IPS-15b (cell line): ENCODE measurements at regions not wholly inside any gene's neighbourhood (a gene's known extent, or its start where the extent isn't known, plus 50 kb on each side); places are given as distances from the start of the nearest gene placed in this dataset.

Source experiments
- H3K27me3 ChIP-seq: one replicate; pipeline ENCODE4 v1.6.1; 2013; ENCODE audit warnings: low read length; ENCODE audit not compliant: control insufficient read depth, insufficient read depth
- H3K36me3 ChIP-seq: one replicate; pipeline ENCODE4 v1.6.1; 2013; ENCODE audit warnings: low read length; ENCODE audit not compliant: control insufficient read depth, insufficient read depth
- H3K4me1 ChIP-seq: one replicate; pipeline ENCODE4 v1.6.1; 2013; ENCODE audit warnings: mild to moderate bottlenecking, low read length; ENCODE audit not compliant: control insufficient read depth, insufficient read depth
- H3K4me3 ChIP-seq: one replicate; pipeline ENCODE4 v1.5.1; 2013; ENCODE audit warnings: low read depth, low read length
- H3K9ac ChIP-seq: one replicate; pipeline ENCODE4 v1.6.1; 2013; ENCODE audit warnings: low read depth, mild to moderate bottlenecking, low read length
- H3K9me3 ChIP-seq: one replicate; pipeline ENCODE4 v1.6.1; 2013; ENCODE audit warnings: mild to moderate bottlenecking, low read length; ENCODE audit not compliant: control insufficient read depth, insufficient read depth

GRCh38 chr4:123956204-123956603, 559.6 kb downstream of the SPRY1 start:
- H3K4me3 ChIP-seq, result no peak overlapping the region
- peaks cover 9% of the 10 kb centered on the region for H3K4me1 ChIP-seq
- H3K36me3 ChIP-seq, result no peaks in the 10 kb centered on the region
- H3K27me3 ChIP-seq, result no peaks in the 10 kb centered on the region
- no peak overlapping the region for H3K9ac ChIP-seq
- H3K9me3 ChIP-seq, result peaks cover 3% of the 10 kb centered on the region

GRCh38 chr4:123966990-123967769, 570.6 kb downstream of the SPRY1 start:
- H3K9me3 ChIP-seq, result no peaks in the 10 kb centered on the region
- no peak overlapping the region for H3K9ac ChIP-seq
- no peaks in the 10 kb centered on the region for H3K4me1 ChIP-seq
- no peaks in the 10 kb centered on the region for H3K27me3 ChIP-seq
- no peaks in the 10 kb centered on the region for H3K36me3 ChIP-seq
- no peak overlapping the region for H3K4me3 ChIP-seq

- Histone ChIP-seq H3K27me3 (no peaks in the 10 kb centered on the region), H3K4me3 (no peak overlapping the region), H3K36me3 (no peaks in the 10 kb centered on the region), H3K4me1 (peaks cover 21% of the 10 kb centered on the region), H3K9ac (no peak overlapping the region), H3K9me3 (no peaks in the 10 kb centered on the region)
These were observed 575.4 kb downstream of the SPRY1 start for GRCh38 chr4:123972031-123972430.

- Histone ChIP-seq H3K4me3 (no peak overlapping the region), H3K9me3 (no peaks in the 10 kb centered on the region), H3K36me3 (no peaks in the 10 kb centered on the region), H3K9ac (no peak overlapping the region), H3K4me1 (peaks cover 23% of the 10 kb centered on the region), H3K27me3 (no peaks in the 10 kb centered on the region)
These were observed 578.0 kb downstream of the SPRY1 start for GRCh38 chr4:123974386-123975149.

GRCh38 chr4:123976285-123976684, 579.7 kb downstream of the SPRY1 start:
- Histone ChIP-seq H3K4me1 (peaks cover 23% of the 10 kb centered on the region), H3K27me3 (no peaks in the 10 kb centered on the region), H3K36me3 (no peaks in the 10 kb centered on the region), H3K4me3 (no peak overlapping the region), H3K9ac (no peak overlapping the region), H3K9me3 (no peaks in the 10 kb centered on the region)

- no peaks in the 10 kb centered on the region for H3K9me3 ChIP-seq
- no peaks in the 10 kb centered on the region for H3K27me3 ChIP-seq
- no peaks in the 10 kb centered on the region for H3K36me3 ChIP-seq
- H3K9ac ChIP-seq, result no peak overlapping the region
- H3K4me3 ChIP-seq, result no peak overlapping the region
- H3K4me1 ChIP-seq, result peaks cover 23% of the 10 kb centered on the region
These were observed 580.2 kb downstream of the SPRY1 start for GRCh38 chr4:123976819-123977218.

GRCh38 chr4:123977641-123978081, 581.1 kb downstream of the SPRY1 start:
- no peaks in the 10 kb centered on the region for H3K27me3 ChIP-seq
- peaks cover 23% of the 10 kb centered on the region for H3K4me1 ChIP-seq
- no peaks in the 10 kb centered on the region for H3K36me3 ChIP-seq
- no peak overlapping the region for H3K9ac ChIP-seq
- no peaks in the 10 kb centered on the region for H3K9me3 ChIP-seq
- no peak overlapping the region for H3K4me3 ChIP-seq

- no peak overlapping the region for H3K9ac ChIP-seq
- no peak overlapping the region for H3K4me3 ChIP-seq
- no peaks in the 10 kb centered on the region for H3K27me3 ChIP-seq
- H3K36me3 ChIP-seq, result no peaks in the 10 kb centered on the region
- peaks cover 23% of the 10 kb centered on the region for H3K4me1 ChIP-seq
- H3K9me3 ChIP-seq, result no peaks in the 10 kb centered on the region
These were observed 582.0 kb downstream of the SPRY1 start for GRCh38 chr4:123978637-123979036.

GRCh38 chr4:123980736-123981300, 584.2 kb downstream of the SPRY1 start:
- Histone ChIP-seq H3K9ac (no peak overlapping the region), H3K27me3 (no peaks in the 10 kb centered on the region), H3K4me3 (no peak overlapping the region), H3K9me3 (peaks cover 4% of the 10 kb centered on the region), H3K36me3 (no peaks in the 10 kb centered on the region), H3K4me1 (peaks cover 13% of the 10 kb centered on the region)

GRCh38 chr4:123984886-123985285, 588.3 kb downstream of the SPRY1 start:
- Histone ChIP-seq H3K9me3 (peaks cover 4% of the 10 kb centered on the region), H3K36me3 (no peaks in the 10 kb centered on the region), H3K4me3 (no peak overlapping the region), H3K9ac (no peak overlapping the region), H3K4me1 (no peaks in the 10 kb centered on the region), H3K27me3 (no peaks in the 10 kb centered on the region)

GRCh38 chr4:123986268-123986798, 589.7 kb downstream of the SPRY1 start:
- Histone ChIP-seq H3K4me3 (no peak overlapping the region), H3K9ac (no peak overlapping the region), H3K36me3 (no peaks in the 10 kb centered on the region), H3K4me1 (no peaks in the 10 kb centered on the region), H3K9me3 (peaks cover 4% of the 10 kb centered on the region), H3K27me3 (no peaks in the 10 kb centered on the region)
